Esophagus squamous epithelium (tissue), 5 donors: ENCODE measurements at regions not wholly inside any gene's neighbourhood (a gene's known extent, or its start where the extent isn't known, plus 50 kb on each side); places are given as distances from the start of the nearest gene placed in this dataset.
A peak's percentile ranks its signal among the peaks of the same experiment; 100 is the strongest.

Source experiments
- DNase-seq: peaks from one replicate; lab custom pipeline; 2025; lab: John Stamatoyannopoulos, UW
- H3K27ac ChIP-seq, 4 donors: fragments of 200-600 bp; sonication (generic); one replicate each; pipeline ENCODE4 v1.5.1; 2016 to 2019; ENCODE audit warnings: mild to moderate bottlenecking in 1 of 4
- H3K27me3 ChIP-seq, 4 donors: fragments of 200-600 bp; sonication (generic); 1 replicate in 3 of 4; 2 replicates in 1 of 4; pipeline versions ENCODE4 v1.5.1 to v1.6.0; 2017 to 2021; ENCODE audit warnings: antibody characterized with exemption in 1 of 4
- H3K36me3 ChIP-seq, 3 donors: fragments of 200-600 bp; sonication (generic); one replicate each; pipeline ENCODE4 v1.5.1; 2016 to 2019
- H3K4me1 ChIP-seq, 3 donors: fragments of 200-600 bp; sonication (generic); one replicate each; pipeline ENCODE4 v1.5.1; 2017 to 2019
- H3K4me3 ChIP-seq, 4 donors: fragments of 200-600 bp; sonication (generic); 1 replicate in 3 of 4; 2 replicates in 1 of 4; pipeline ENCODE4 v1.5.1; 2016 to 2019; ENCODE audit warnings: mild to moderate bottlenecking in 2 of 4, moderate library complexity in 1 of 4
- H3K9me3 ChIP-seq, 3 donors: fragments of 200-600 bp; sonication (generic); one replicate each; pipeline ENCODE4 v1.5.1; 2016 to 2019
- CTCF ChIP-seq, 6 experiments: fragments of 450-650 bp in 4 of 6; fragments of 200-600 bp in 2 of 6; sonication (generic) in 2 of 6; IDR thresholded peaks; one replicate each; pipeline ENCODE4 v1.5.1; 2016 to 2019; ENCODE audit warnings: antibody characterized with exemption in 6 of 6, mild to moderate bottlenecking in 4 of 6, moderate library complexity in 4 of 6
- POLR2A ChIP-seq, 4 donors: fragments of 450-650 bp; IDR thresholded peaks; one replicate each; pipeline ENCODE4 v1.6.1; 2017; ENCODE audit warnings: antibody characterized with exemption in 4 of 4, mild to moderate bottlenecking in 4 of 4, moderate library complexity in 3 of 4
- WGBS, 2 donors: methylation state at CpG; one replicate each; pipeline ENCODE4 v1.1.5; 2018; 5-methylcytosine and 5-hydroxymethylcytosine counted together
- intact Hi-C: fragments of 100-400 bp; cut with DNase I; formaldehyde crosslinking; loops from one replicate; pipeline ENCODE4 v1.15.0; 2022
- donor health status: DM: yes; HTN: yes; CAD: no.

GRCh38 chr12:98224584-98225221, 290.7 kb upstream of the TMPO start:
- H3K36me3 ChIP-seq, result no peaks in the 10 kb centered on the region
- H3K27me3 ChIP-seq, result no peaks in the 10 kb centered on the region
- TF ChIP-seq POLR2A (IDR thresholded peaks at IDR 0.05), result no peak
- TF ChIP-seq CTCF (IDR thresholded peaks at IDR 0.05), result no peak
- H3K4me1 ChIP-seq, result peaks cover 0 to 12% (median 0%) of the 10 kb centered on the region in 3 donors
- H3K27ac ChIP-seq, result no peak overlapping the region
- intact Hi-C loops, result no loop called here
- 45 to 48% methylated on average over 5 of the region's 5 CpGs for WGBS, 2 donors
- no peaks in the 10 kb centered on the region for H3K9me3 ChIP-seq
- H3K4me3 ChIP-seq, result no peak overlapping the region
- DNase-seq, result no peak

- 72 to 75% methylated on average over 6 of the region's 6 CpGs for WGBS, 2 donors
- DNase-seq, result no peak
- Histone ChIP-seq H3K9me3 (no peaks in the 10 kb centered on the region), H3K36me3 (no peaks in the 10 kb centered on the region), H3K4me1 (peaks cover 0 to 12% (median 0%) of the 10 kb centered on the region in 3 donors), H3K27me3 (no peaks in the 10 kb centered on the region), H3K4me3 (no peak overlapping the region), H3K27ac (no peak overlapping the region)
- TF ChIP-seq POLR2A (IDR thresholded peaks at IDR 0.05), result no peak
- TF ChIP-seq CTCF (IDR thresholded peaks at IDR 0.05), result peak in 2 of 6 experiments; percentile 19 to 27
- intact Hi-C loops, result no loop called here
Measured at GRCh38 chr12:98227162-98227561, 288.2 kb upstream of the TMPO start.

- Histone ChIP-seq H3K36me3 (no peaks in the 10 kb centered on the region), H3K27ac (no peak overlapping the region), H3K4me1 (peaks cover 0 to 12% (median 0%) of the 10 kb centered on the region in 3 donors), H3K27me3 (no peaks in the 10 kb centered on the region), H3K9me3 (no peaks in the 10 kb centered on the region), H3K4me3 (no peak overlapping the region)
- DNase-seq, result no peak
- intact Hi-C loops, result no loop called here
- TF ChIP-seq POLR2A (IDR thresholded peaks at IDR 0.05) (no peak), CTCF (IDR thresholded peaks at IDR 0.05) (no peak)
- 23 to 26% methylated on average over 7 to 8 of the region's 8 CpGs for WGBS, 2 donors
Measured at GRCh38 chr12:98228683-98229539, 286.5 kb upstream of the TMPO start.

- no peak for TF ChIP-seq CTCF (IDR thresholded peaks at IDR 0.05)
- no peak for TF ChIP-seq POLR2A (IDR thresholded peaks at IDR 0.05)
- intact Hi-C loops, result no loop called here
- no peaks in the 10 kb centered on the region for H3K9me3 ChIP-seq
- WGBS, 2 donors, result 39 to 46% methylated on average over 2 of the region's 2 CpGs
- no peak overlapping the region for H3K4me3 ChIP-seq
- peaks cover 0 to 12% (median 0%) of the 10 kb centered on the region in 3 donors for H3K4me1 ChIP-seq
- H3K27ac ChIP-seq, result no peak overlapping the region
- no peak for DNase-seq
- no peaks in the 10 kb centered on the region for H3K27me3 ChIP-seq
- H3K36me3 ChIP-seq, result no peaks in the 10 kb centered on the region
Measured at GRCh38 chr12:98229540-98229924, 285.9 kb upstream of the TMPO start.
